ENCODE measurements at regions not wholly inside any gene's neighbourhood (a gene's known extent, or its start where the extent isn't known, plus 50 kb on each side); places are given as distances from the start of the nearest gene placed in this dataset.

GRCh38 chr9:100856238-100856637, 172.3 kb upstream of the PLPPR1 start:
- TF ChIP-seq CTCF (IDR thresholded peaks at IDR 0.05; ENCODE audit: low read length) (no peak), EZH2 (optimal IDR thresholded peaks at IDR 0.05; ENCODE audit: low read depth, low read length) (no peak), EZH2phosphoT487 (IDR thresholded peaks at IDR 0.05; ENCODE audit: low read length) (no peak)
